GM10266 (cell line): ENCODE measurements at regions not wholly inside any gene's neighbourhood (a gene's known extent, or its start where the extent isn't known, plus 50 kb on each side); places are given as distances from the start of the nearest gene placed in this dataset.

Source experiments
- DNase-seq: peaks from one replicate; pipeline ENCODE4 v3.0.0; 2012; ENCODE audit errors: extremely low spot score
- CTCF ChIP-seq: IDR thresholded peaks from 2 replicates; pipeline ENCODE4 v1.5.1; 2012; ENCODE audit warnings: mild to moderate bottlenecking, low read depth; ENCODE audit not compliant: control insufficient read depth, insufficient read depth; ENCODE audit errors: missing control alignments

GRCh38 chr12:17278946-17279345, 673.0 kb upstream of the LMO3 start:
- DNase-seq: no peak
- TF ChIP-seq CTCF: no peak

GRCh38 chr12:17276196-17276595, 670.2 kb upstream of the LMO3 start:
- no peak for TF ChIP-seq CTCF
- DNase-seq: no peak

- no peak for DNase-seq
- no peak for TF ChIP-seq CTCF
These were observed 660.9 kb upstream of the LMO3 start for GRCh38 chr12:17266856-17267255.

GRCh38 chr12:17264603-17265002, 658.6 kb upstream of the LMO3 start:
- no peak for TF ChIP-seq CTCF
- no peak for DNase-seq

- no peak for TF ChIP-seq CTCF
- no peak for DNase-seq
These were observed 633.9 kb upstream of the LMO3 start for GRCh38 chr12:17239874-17240273.

- DNase-seq: no peak
- TF ChIP-seq CTCF: no peak
These were observed 630.0 kb upstream of the LMO3 start for GRCh38 chr12:17235996-17236395.

- no peak for TF ChIP-seq CTCF
- DNase-seq: no peak
These were observed 610.0 kb upstream of the LMO3 start for GRCh38 chr12:17215759-17216570.
